Osteoblast (primary cell): ENCODE measurements at regions not wholly inside any gene's neighbourhood (a gene's known extent, or its start where the extent isn't known, plus 50 kb on each side); places are given as distances from the start of the nearest gene placed in this dataset.

Experiments used
- DNase-seq: peaks from one replicate; pipeline ENCODE4 v3.0.0; 2011; ENCODE audit warnings: low spot score, mixed read lengths; ENCODE audit not compliant: insufficient read length; ENCODE audit errors: missing footprints
- H2AFZ ChIP-seq: 2 replicates; pipeline ENCODE4 v1.6.0; 2011; ENCODE audit warnings: mild to moderate bottlenecking, low read length
- H3K27ac ChIP-seq: 2 replicates; pipeline ENCODE4 v1.5.1; 2011; ENCODE audit warnings: mild to moderate bottlenecking, low read depth, low read length, moderate library complexity
- H3K27me3 ChIP-seq: 2 replicates; pipeline ENCODE4 v1.6.0; 2012; ENCODE audit warnings: mild to moderate bottlenecking, control low read depth, inconsistent platforms, low read length, moderate library complexity; ENCODE audit not compliant: insufficient read depth
- H3K36me3 ChIP-seq: 2 replicates; pipeline ENCODE4 v1.5.1; 2011; ENCODE audit warnings: mild to moderate bottlenecking, low read length, control low read depth, moderate library complexity; ENCODE audit not compliant: insufficient read depth
- H3K4me1 ChIP-seq: 2 replicates; pipeline ENCODE4 v1.5.1; 2011; ENCODE audit warnings: mild to moderate bottlenecking, low read length, control low read depth, moderate library complexity; ENCODE audit not compliant: insufficient read depth
- H3K4me2 ChIP-seq: 2 replicates; pipeline ENCODE4 v1.6.0; 2011; ENCODE audit warnings: mild to moderate bottlenecking, low read length; ENCODE audit not compliant: insufficient read depth
- H3K4me3 ChIP-seq: fragments of 200-600 bp; sonication (generic); 3 replicates; pipeline ENCODE4 v1.5.1; 2012; ENCODE audit warnings: mild to moderate bottlenecking, low read length, inconsistent platforms; ENCODE audit not compliant: insufficient read depth
- H3K79me2 ChIP-seq: 2 replicates; pipeline ENCODE4 v1.6.0; 2012; ENCODE audit warnings: mild to moderate bottlenecking, low read length, control low read depth, inconsistent platforms; ENCODE audit not compliant: insufficient read depth
- H3K9me3 ChIP-seq: 2 replicates; pipeline ENCODE4 v1.5.1; 2011; ENCODE audit warnings: low read depth, low read length, control low read depth
- H4K20me1 ChIP-seq: 2 replicates; pipeline ENCODE4 v1.6.0; 2012; ENCODE audit warnings: mild to moderate bottlenecking, low read length, control low read depth; ENCODE audit not compliant: insufficient read depth
- TF ChIP-seq, protein P1 (sequence below): IDR thresholded peaks from 2 replicates; pipeline ENCODE4 v1.5.1; 2011; ENCODE audit warnings: mild to moderate bottlenecking, low read depth, low read length, moderate library complexity; ENCODE audit errors: extremely low read depth

DNA sequence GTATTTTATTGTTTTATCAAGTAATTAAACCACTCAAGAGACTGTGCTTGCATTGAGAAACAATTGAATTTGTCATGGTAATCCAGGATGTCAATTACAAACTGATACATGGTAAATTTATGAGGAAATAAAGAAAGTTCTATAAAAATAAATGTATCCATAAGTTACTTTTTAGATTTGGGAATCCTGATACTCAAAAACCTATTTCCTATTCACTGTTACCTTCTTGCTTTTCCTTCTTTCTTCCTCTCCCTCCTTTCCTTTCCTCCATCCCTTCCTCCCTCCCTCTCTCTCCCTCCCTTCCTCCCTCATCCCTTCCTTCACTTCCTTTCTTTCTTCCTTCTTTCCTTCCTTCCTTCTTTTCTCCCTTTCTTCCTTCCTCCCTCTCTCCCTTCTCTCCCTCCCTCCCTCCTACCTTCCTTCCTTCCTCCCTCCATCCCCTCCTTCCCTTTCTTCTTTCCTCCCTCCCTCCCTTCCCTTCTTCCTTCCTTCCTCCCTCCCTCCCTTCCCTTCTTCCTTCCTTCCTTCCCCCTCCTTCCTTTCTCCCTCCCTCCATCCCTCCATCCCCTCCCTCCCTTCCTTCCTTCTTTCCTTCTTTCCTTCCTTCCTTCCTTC is 1299.1 kb upstream of the ZEB2 start:
- Histone ChIP-seq H3K27ac (no peak overlapping the region), H3K27me3 (no peaks in the 10 kb centered on the region), H3K4me3 (no peak overlapping the region), H3K79me2 (no peaks in the 10 kb centered on the region), H3K36me3 (no peaks in the 10 kb centered on the region), H4K20me1 (no peaks in the 10 kb centered on the region), H3K4me1 (no peaks in the 10 kb centered on the region), H2AFZ (no peak overlapping the region), H3K9me3 (no peaks in the 10 kb centered on the region), H3K4me2 (no peak overlapping the region)
- TF ChIP-seq, protein P1, sequence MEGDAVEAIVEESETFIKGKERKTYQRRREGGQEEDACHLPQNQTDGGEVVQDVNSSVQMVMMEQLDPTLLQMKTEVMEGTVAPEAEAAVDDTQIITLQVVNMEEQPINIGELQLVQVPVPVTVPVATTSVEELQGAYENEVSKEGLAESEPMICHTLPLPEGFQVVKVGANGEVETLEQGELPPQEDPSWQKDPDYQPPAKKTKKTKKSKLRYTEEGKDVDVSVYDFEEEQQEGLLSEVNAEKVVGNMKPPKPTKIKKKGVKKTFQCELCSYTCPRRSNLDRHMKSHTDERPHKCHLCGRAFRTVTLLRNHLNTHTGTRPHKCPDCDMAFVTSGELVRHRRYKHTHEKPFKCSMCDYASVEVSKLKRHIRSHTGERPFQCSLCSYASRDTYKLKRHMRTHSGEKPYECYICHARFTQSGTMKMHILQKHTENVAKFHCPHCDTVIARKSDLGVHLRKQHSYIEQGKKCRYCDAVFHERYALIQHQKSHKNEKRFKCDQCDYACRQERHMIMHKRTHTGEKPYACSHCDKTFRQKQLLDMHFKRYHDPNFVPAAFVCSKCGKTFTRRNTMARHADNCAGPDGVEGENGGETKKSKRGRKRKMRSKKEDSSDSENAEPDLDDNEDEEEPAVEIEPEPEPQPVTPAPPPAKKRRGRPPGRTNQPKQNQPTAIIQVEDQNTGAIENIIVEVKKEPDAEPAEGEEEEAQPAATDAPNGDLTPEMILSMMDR = no peak
- no peak for DNase-seq

DNA sequence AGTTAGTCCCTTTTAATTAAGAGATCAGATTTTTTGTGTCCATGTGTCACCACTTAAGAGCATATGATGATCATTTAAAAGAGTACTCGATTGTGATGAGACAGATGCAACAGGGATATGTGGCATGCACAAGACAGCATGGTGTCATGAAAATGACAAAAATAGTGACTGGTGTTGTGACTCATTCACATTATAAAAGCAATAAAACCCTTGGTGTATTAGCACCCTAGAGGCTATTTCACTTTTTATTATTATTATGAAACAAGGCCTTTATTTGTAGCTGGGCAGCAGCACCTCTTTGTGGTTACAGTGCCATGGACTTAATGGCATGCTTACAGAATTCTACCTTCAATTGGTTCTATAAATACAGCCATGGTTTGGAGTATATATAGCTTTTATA is 1296.0 kb upstream of the ZEB2 start:
- TF ChIP-seq, protein P1 = no peak
- Histone ChIP-seq H3K36me3 (no peaks in the 10 kb centered on the region), H3K4me1 (peaks cover 11% of the 10 kb centered on the region), H3K9me3 (no peaks in the 10 kb centered on the region), H4K20me1 (no peaks in the 10 kb centered on the region), H3K4me3 (no peak overlapping the region), H3K79me2 (no peaks in the 10 kb centered on the region), H2AFZ (no peak overlapping the region), H3K27me3 (no peaks in the 10 kb centered on the region), H3K4me2 (no peak overlapping the region), H3K27ac (no peak overlapping the region)
- no peak for DNase-seq

GRCh38 chr2:145813481-145813880 is 1293.6 kb upstream of the ZEB2 start:
- Histone ChIP-seq H3K9me3 (no peaks in the 10 kb centered on the region), H3K4me1 (peaks cover 11% of the 10 kb centered on the region), H3K4me3 (no peak overlapping the region), H3K79me2 (no peaks in the 10 kb centered on the region), H3K27ac (no peak overlapping the region), H2AFZ (peak overlapping the region; percentile 54), H3K36me3 (no peaks in the 10 kb centered on the region), H4K20me1 (no peaks in the 10 kb centered on the region), H3K4me2 (no peak overlapping the region), H3K27me3 (no peaks in the 10 kb centered on the region)
- no peak for DNase-seq
- TF ChIP-seq, protein P1 = no peak

DNA sequence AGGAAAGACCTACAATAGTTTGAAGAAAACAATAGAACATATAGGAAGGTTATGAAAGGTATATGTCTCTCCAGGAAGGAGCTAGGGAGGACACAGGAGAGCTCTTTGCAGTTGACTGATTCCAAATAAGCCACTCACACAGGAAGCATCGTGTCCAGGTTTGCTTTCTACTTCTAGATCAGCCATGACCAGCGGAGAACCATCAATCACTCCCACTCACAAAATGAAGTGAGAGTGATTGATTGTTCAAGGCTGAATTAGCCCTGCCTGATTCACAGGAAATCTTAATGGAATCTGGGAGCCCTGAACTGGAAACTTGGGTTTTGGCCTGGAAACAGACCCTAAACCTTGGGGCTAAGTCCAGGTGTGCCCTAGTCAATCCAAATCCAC is 1292.2 kb upstream of the ZEB2 start:
- peaks cover 11% of the 10 kb centered on the region for H3K4me1 ChIP-seq
- DNase-seq = no peak

More for the DNA sequence above, 1292.2 kb upstream of the ZEB2 start:
- Histone ChIP-seq H3K27ac (no peak overlapping the region), H3K79me2 (no peaks in the 10 kb centered on the region), H4K20me1 (no peaks in the 10 kb centered on the region), H2AFZ (peak overlapping the region; percentile 56), H3K36me3 (no peaks in the 10 kb centered on the region), H3K4me3 (no peak overlapping the region), H3K9me3 (no peaks in the 10 kb centered on the region), H3K27me3 (no peaks in the 10 kb centered on the region), H3K4me2 (peak overlapping the region; percentile 65)
- TF ChIP-seq, protein P1 = no peak
